ENCODE measurements at regions not wholly inside any gene's neighbourhood (a gene's known extent, or its start where the extent isn't known, plus 50 kb on each side); places are given as distances from the start of the nearest gene placed in this dataset.

DNA sequence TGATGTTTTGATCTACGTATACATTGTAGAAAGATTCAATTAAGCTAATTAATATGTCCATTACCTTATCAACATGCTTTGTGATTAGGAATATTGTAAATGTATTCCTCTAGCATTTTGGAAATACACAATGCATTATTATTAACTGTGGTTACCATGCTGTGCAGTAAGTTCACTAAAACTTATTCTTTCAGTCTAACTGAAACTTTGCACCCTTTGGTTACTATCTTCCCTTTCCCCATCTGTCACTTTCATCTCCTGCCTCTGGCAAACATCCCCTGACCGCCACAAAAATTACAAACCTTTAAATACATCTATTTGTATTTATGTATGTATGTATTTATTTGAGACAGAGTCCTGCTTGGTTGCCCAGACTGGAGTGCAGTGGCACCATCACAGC lies 388.0 kb downstream of the NYAP2 start:
- H3K36me3 ChIP-seq: no peaks in the 10 kb centered on the region
- TF ChIP-seq, protein P1, sequence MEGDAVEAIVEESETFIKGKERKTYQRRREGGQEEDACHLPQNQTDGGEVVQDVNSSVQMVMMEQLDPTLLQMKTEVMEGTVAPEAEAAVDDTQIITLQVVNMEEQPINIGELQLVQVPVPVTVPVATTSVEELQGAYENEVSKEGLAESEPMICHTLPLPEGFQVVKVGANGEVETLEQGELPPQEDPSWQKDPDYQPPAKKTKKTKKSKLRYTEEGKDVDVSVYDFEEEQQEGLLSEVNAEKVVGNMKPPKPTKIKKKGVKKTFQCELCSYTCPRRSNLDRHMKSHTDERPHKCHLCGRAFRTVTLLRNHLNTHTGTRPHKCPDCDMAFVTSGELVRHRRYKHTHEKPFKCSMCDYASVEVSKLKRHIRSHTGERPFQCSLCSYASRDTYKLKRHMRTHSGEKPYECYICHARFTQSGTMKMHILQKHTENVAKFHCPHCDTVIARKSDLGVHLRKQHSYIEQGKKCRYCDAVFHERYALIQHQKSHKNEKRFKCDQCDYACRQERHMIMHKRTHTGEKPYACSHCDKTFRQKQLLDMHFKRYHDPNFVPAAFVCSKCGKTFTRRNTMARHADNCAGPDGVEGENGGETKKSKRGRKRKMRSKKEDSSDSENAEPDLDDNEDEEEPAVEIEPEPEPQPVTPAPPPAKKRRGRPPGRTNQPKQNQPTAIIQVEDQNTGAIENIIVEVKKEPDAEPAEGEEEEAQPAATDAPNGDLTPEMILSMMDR (IDR thresholded peaks at IDR 0.05; ENCODE audit: low read depth, low read length): no peak

DNA sequence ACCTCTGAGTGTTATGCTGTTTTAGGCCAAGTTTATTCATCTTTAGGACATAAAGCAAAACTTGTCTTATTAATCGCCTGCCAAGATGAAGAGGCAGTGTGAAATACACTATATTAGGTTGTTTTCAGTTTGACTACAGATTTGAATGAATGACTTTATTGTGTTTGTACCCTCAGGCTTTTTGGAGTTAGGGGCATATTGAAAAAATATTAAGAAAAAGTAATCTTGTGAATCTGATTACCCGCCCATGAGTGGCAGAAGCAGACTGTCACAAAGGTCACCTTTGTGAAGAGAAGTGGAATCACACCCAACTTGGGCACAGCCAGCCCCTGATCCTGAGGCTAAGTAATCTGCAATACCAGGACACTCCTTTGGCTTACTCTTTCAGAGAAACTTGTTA lies 382.5 kb downstream of the NYAP2 start:
- no peak for DNase-seq (ENCODE audit: low read depth in 1 of 2, low spot score in 1 of 2)
- H3K27me3 ChIP-seq: no peaks in the 10 kb centered on the region
- H3K4me3 ChIP-seq: no peak overlapping the region
- no peaks in the 10 kb centered on the region for H3K9me3 ChIP-seq (ENCODE audit: low read depth)
- no peaks in the 10 kb centered on the region for H3K4me1 ChIP-seq (ENCODE audit: low read depth)
- H3K27ac ChIP-seq: no peak overlapping the region
- TF ChIP-seq, protein P1 (IDR thresholded peaks at IDR 0.05; ENCODE audit: low read depth, low read length): no peak
- H3K36me3 ChIP-seq: no peaks in the 10 kb centered on the region

More for the DNA sequence above, 388.0 kb downstream of the NYAP2 start:
- Histone ChIP-seq H3K4me3 (no peak overlapping the region), H3K9me3 (ENCODE audit: low read depth) (no peaks in the 10 kb centered on the region), H3K27ac (no peak overlapping the region), H3K27me3 (no peaks in the 10 kb centered on the region), H3K4me1 (ENCODE audit: low read depth) (no peaks in the 10 kb centered on the region)
- no peak for DNase-seq (ENCODE audit: low read depth in 1 of 2, low spot score in 1 of 2)

DNA sequence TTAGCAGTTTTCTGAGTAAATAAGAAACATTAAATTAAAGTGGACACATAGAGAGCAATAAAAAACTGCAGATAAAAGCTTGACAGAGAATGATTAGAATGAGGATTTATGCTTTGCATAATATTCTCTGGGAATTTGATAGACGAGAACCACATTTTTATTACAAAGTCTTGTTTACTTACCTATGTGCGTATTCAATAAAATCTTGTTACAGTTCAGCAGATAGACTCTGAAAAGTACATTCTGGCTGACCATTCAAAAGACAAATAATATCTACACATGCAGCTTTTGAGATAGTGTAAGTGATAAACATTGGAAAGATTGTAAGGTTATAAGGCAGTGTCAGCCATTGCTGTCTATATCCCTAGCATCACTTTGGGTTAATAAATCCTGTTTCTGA lies 381.6 kb downstream of the NYAP2 start:
- H3K27me3 ChIP-seq: no peaks in the 10 kb centered on the region
- TF ChIP-seq, protein P1 (IDR thresholded peaks at IDR 0.05; ENCODE audit: low read depth, low read length): no peak
- no peaks in the 10 kb centered on the region for H3K4me1 ChIP-seq (ENCODE audit: low read depth)
- no peaks in the 10 kb centered on the region for H3K36me3 ChIP-seq
- no peak overlapping the region for H3K27ac ChIP-seq
- no peaks in the 10 kb centered on the region for H3K9me3 ChIP-seq (ENCODE audit: low read depth)
- no peak overlapping the region for H3K4me3 ChIP-seq
- no peak for DNase-seq (ENCODE audit: low read depth in 1 of 2, low spot score in 1 of 2)

DNA sequence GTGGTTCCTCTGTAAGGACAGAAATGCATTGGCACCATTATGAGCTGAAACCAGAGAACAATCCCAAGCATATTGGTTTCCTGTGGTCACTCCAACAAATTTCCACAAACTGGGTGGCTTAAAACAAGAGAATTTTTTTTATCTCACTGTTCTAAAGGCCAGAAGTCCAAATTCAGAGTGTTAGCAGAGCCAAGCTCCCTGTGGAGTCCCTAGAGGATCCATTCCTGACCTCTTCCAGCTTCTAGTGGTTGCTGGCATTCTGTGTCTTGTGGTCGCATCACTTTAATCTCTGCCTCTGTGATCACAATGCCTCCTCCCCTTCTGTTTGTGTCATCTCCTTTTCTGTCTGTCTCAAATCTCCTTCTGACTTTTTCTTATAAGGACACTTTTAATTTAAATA lies 380.3 kb downstream of the NYAP2 start:
- peak in 1 of 2 donors; percentile 62 for DNase-seq (ENCODE audit: low read depth in 1 of 2, low spot score in 1 of 2)
- H3K36me3 ChIP-seq: no peaks in the 10 kb centered on the region
- H3K4me1 ChIP-seq (ENCODE audit: low read depth): no peaks in the 10 kb centered on the region
- no peaks in the 10 kb centered on the region for H3K9me3 ChIP-seq (ENCODE audit: low read depth)
- TF ChIP-seq, protein P1 (IDR thresholded peaks at IDR 0.05; ENCODE audit: low read depth, low read length): no peak
- no peaks in the 10 kb centered on the region for H3K27me3 ChIP-seq
- H3K4me3 ChIP-seq: no peak overlapping the region
- no peak overlapping the region for H3K27ac ChIP-seq

DNA sequence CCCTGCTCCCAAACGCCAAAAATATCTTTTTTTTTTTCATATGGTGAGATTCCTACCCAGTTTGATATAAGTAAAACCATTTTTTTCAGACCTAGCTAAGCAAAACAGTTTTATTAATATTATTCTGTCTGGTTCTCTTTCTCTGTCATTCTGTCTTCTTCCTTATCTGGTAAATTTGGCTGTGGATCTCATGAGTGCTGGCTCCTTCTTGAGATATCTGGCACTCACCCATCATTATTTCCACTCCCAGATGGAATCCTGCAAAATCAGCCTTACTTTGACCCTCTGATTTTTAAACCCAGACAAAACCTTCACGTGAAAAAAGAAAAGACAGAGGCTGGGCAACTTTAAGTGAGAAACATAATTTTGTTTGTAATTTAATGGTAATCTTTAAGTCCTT lies 373.6 kb downstream of the NYAP2 start:
- peak in 1 of 2 donors; percentile 68 for DNase-seq (ENCODE audit: low read depth in 1 of 2, low spot score in 1 of 2)
- TF ChIP-seq, protein P1 (IDR thresholded peaks at IDR 0.05; ENCODE audit: low read depth, low read length): no peak
- no peaks in the 10 kb centered on the region for H3K27me3 ChIP-seq
- no peaks in the 10 kb centered on the region for H3K9me3 ChIP-seq (ENCODE audit: low read depth)
- H3K36me3 ChIP-seq: no peaks in the 10 kb centered on the region
- H3K4me3 ChIP-seq: no peak overlapping the region
- H3K27ac ChIP-seq: no peak overlapping the region
- H3K4me1 ChIP-seq (ENCODE audit: low read depth): no peaks in the 10 kb centered on the region

DNA sequence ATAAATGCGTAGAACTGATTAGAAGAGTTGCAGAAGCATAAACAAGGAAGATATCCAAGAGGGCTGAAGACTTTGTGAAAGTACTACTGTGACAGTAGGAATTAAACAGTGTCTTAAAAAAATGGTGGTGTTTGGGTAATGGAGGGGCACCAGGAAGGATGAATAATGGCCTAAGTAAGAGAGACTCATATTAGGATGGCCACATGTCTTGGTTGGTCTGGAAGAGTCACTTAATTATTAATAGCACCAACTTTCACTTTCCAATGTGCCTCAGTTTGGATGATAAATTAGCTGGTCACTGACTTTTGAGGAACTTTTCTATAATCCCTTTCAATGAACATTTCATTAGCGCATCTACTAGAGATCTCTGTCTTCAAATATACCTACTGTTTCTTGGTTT lies 372.2 kb downstream of the NYAP2 start:
- no peak for DNase-seq (ENCODE audit: low read depth in 1 of 2, low spot score in 1 of 2)
- no peak overlapping the region for H3K4me3 ChIP-seq
- TF ChIP-seq, protein P1 (IDR thresholded peaks at IDR 0.05; ENCODE audit: low read depth, low read length): no peak
- H3K36me3 ChIP-seq: no peaks in the 10 kb centered on the region
- H3K4me1 ChIP-seq (ENCODE audit: low read depth): no peaks in the 10 kb centered on the region
- H3K27me3 ChIP-seq: no peaks in the 10 kb centered on the region
- H3K27ac ChIP-seq: no peak overlapping the region
- H3K9me3 ChIP-seq (ENCODE audit: low read depth): no peaks in the 10 kb centered on the region

Data from cardiac muscle cell (in vitro differentiated cells and primary cell).